IPS-15b (cell line): ENCODE measurements at regions not wholly inside any gene's neighbourhood (a gene's known extent, or its start where the extent isn't known, plus 50 kb on each side); places are given as distances from the start of the nearest gene placed in this dataset.

Source experiments
- H3K27me3 ChIP-seq: one replicate; pipeline ENCODE4 v1.6.1; 2013; ENCODE audit warnings: low read length; ENCODE audit not compliant: control insufficient read depth, insufficient read depth
- H3K36me3 ChIP-seq: one replicate; pipeline ENCODE4 v1.6.1; 2013; ENCODE audit warnings: low read length; ENCODE audit not compliant: control insufficient read depth, insufficient read depth
- H3K4me1 ChIP-seq: one replicate; pipeline ENCODE4 v1.6.1; 2013; ENCODE audit warnings: mild to moderate bottlenecking, low read length; ENCODE audit not compliant: control insufficient read depth, insufficient read depth
- H3K4me3 ChIP-seq: one replicate; pipeline ENCODE4 v1.5.1; 2013; ENCODE audit warnings: low read depth, low read length
- H3K9ac ChIP-seq: one replicate; pipeline ENCODE4 v1.6.1; 2013; ENCODE audit warnings: low read depth, mild to moderate bottlenecking, low read length
- H3K9me3 ChIP-seq: one replicate; pipeline ENCODE4 v1.6.1; 2013; ENCODE audit warnings: mild to moderate bottlenecking, low read length; ENCODE audit not compliant: control insufficient read depth, insufficient read depth

DNA sequence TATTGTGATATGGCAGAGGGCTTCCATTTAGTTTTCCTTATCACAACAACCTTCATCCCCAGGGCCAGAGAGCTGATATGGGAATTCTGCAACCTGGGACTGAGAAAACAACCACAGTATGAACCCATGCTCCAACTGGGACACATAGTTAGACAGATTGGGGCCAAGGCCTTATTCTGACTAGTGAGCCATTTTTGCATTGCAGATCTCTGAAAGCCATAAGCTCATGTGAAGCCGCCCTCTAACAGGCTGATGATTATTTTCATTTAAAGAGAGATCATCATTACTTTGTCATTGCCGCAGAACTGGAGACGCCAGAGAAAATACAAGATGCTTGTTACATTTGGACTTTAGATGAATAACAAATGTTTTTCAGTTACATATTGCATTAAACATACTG, 791.7 kb upstream of the POM121L12 start:
- Histone ChIP-seq H3K9me3 (peaks cover 4% of the 10 kb centered on the region), H3K36me3 (no peaks in the 10 kb centered on the region), H3K27me3 (no peaks in the 10 kb centered on the region), H3K4me1 (no peaks in the 10 kb centered on the region), H3K9ac (no peak overlapping the region), H3K4me3 (no peak overlapping the region)

DNA sequence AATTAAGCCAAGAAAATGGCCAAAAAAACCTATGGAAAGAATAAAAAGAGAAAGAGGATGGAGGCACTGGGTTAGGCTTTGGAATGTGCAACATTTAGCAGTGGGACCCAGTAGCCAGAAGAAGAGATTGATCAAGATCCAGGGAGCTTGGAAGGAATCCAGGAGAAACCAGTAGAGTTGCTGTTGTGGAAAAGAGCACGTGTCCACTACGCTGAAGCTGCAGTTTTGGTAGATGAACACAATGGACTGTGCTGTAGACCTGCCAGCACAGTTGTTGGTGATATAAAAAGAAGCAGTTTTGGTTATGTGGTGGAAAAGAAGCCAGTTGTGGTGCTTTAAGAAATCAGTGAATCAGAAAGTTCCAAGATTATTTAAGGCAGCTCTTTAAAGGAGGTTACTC, 802.2 kb upstream of the POM121L12 start:
- no peaks in the 10 kb centered on the region for H3K4me1 ChIP-seq
- H3K27me3 ChIP-seq, result no peaks in the 10 kb centered on the region
- no peak overlapping the region for H3K9ac ChIP-seq
- H3K36me3 ChIP-seq, result no peaks in the 10 kb centered on the region
- H3K9me3 ChIP-seq, result peaks cover 11% of the 10 kb centered on the region
- no peak overlapping the region for H3K4me3 ChIP-seq

DNA sequence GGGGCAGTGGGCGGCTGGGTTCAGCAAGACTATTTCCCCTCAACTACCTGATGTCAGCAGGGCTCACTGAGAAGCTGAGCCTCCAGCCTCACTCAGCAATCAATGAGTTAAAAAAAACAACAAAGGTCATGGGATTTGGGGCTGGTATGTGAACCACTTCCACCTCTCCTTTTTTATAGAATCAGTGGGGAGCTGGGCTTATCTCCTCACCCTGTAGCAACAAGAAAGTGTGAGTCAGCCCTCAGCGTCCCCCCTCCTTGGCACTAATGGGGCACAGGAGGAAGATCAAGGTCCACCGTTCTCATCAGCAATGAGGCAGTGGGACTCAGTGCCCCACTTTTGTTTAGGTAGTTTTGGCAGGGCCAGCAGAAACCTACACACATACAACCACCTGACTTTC, 823.5 kb upstream of the POM121L12 start:
- H3K27me3 ChIP-seq, result no peaks in the 10 kb centered on the region
- H3K4me3 ChIP-seq, result no peak overlapping the region
- no peaks in the 10 kb centered on the region for H3K36me3 ChIP-seq
- H3K9ac ChIP-seq, result no peak overlapping the region
- no peaks in the 10 kb centered on the region for H3K4me1 ChIP-seq
- no peaks in the 10 kb centered on the region for H3K9me3 ChIP-seq

DNA sequence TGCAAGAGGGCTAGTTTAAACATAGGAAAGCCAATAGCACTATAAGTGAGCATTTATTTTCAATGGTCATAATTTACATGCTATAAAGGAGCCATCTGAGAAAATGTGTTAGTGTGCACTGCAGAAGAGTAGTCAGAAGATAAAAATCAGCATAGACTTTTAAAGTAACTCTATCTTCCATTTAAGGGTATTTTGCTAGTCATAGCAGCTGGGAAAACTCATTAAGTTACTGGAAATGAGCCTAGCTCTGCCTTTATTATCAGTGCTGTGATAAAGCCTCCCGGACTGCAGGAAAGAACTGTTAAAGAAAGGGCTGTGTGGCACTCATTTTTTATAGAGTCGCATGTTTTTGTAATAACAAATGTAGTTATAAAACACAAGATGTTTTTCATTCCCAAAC, 825.8 kb upstream of the POM121L12 start:
- no peak overlapping the region for H3K4me3 ChIP-seq
- H3K9ac ChIP-seq, result no peak overlapping the region
- H3K4me1 ChIP-seq, result no peaks in the 10 kb centered on the region
- H3K27me3 ChIP-seq, result no peaks in the 10 kb centered on the region
- H3K36me3 ChIP-seq, result no peaks in the 10 kb centered on the region
- no peaks in the 10 kb centered on the region for H3K9me3 ChIP-seq

DNA sequence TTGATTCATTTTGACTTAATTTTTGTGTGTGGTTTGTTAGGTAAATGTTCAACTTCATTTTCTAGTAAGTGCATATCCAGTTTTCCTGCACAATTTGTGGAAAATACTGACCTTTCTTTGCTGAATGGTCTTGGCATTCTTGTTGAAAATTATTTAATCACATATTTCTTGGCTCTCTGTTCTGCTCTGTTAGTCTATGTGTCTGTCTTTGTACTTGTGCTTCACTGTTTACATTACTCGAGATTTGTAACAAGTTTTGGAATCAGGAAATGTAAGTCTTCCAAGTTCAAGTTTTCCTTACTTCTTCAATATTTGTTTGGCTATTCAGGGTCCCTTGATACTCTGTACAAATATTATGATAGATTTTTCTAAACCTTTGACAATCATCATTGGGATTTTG, 838.2 kb upstream of the POM121L12 start:
- no peaks in the 10 kb centered on the region for H3K9me3 ChIP-seq
- no peaks in the 10 kb centered on the region for H3K36me3 ChIP-seq

DNA sequence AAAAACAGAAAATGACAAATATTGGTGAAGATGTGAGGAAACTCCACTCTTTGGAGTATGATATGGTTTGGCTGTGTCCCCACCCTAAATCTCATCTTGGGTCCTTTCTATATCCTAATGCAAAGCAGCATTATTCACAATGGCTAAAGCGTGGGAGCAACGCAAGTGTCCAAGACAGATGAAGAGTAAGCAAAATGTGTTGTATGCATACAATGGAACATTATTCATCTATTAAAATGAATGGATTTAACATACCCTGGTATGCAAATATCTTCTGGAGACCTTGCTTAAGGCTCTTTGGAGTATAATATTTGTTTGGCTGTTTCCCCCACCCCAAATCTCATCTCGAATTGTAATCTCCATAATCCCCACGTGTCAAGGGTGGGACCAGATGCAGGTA, 839.8 kb upstream of the POM121L12 start:
- no peak overlapping the region for H3K4me3 ChIP-seq
- H3K36me3 ChIP-seq, result no peaks in the 10 kb centered on the region
- no peaks in the 10 kb centered on the region for H3K4me1 ChIP-seq
- no peaks in the 10 kb centered on the region for H3K27me3 ChIP-seq
- H3K9ac ChIP-seq, result no peak overlapping the region
- H3K9me3 ChIP-seq, result no peaks in the 10 kb centered on the region

More for the DNA sequence above, 838.2 kb upstream of the POM121L12 start:
- no peaks in the 10 kb centered on the region for H3K27me3 ChIP-seq
- H3K4me1 ChIP-seq, result no peaks in the 10 kb centered on the region
- H3K9ac ChIP-seq, result no peak overlapping the region
- H3K4me3 ChIP-seq, result no peak overlapping the region

DNA sequence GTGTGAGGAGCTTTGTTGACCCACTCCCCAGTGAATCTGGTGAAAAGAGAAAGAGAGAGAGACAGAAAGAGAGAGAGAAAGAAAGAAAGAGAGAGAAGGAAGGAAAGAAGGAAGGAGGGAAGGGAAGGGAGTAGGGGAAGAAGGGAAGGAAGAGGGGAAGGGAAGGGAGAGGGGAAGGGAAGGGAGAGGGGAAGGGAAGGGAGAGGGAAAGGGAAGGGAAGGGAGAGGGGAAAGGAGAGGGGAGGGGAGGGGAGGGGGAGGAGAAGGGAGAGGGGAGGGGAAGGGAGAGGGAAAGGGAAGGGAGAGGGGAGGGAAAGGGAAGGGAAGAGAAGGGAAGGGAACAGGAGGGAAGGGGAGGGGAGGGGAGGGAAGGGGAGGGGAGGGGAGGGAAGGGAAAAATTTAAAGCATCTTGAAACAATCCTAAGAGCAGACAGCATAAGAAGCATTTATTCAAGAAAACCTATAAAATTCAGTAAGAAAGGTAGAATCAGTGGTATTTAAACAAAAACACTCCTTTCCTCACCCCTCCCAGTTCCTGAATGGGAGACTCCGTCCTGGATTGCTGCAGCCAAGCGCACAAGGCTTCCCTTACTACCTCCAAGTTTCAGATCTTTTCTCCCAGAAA, 846.2 kb upstream of the POM121L12 start:
- H3K4me3 ChIP-seq, result no peak overlapping the region
- no peaks in the 10 kb centered on the region for H3K27me3 ChIP-seq
- H3K4me1 ChIP-seq, result no peaks in the 10 kb centered on the region
- no peaks in the 10 kb centered on the region for H3K36me3 ChIP-seq
- H3K9me3 ChIP-seq, result peaks cover 6% of the 10 kb centered on the region
- H3K9ac ChIP-seq, result no peak overlapping the region

DNA sequence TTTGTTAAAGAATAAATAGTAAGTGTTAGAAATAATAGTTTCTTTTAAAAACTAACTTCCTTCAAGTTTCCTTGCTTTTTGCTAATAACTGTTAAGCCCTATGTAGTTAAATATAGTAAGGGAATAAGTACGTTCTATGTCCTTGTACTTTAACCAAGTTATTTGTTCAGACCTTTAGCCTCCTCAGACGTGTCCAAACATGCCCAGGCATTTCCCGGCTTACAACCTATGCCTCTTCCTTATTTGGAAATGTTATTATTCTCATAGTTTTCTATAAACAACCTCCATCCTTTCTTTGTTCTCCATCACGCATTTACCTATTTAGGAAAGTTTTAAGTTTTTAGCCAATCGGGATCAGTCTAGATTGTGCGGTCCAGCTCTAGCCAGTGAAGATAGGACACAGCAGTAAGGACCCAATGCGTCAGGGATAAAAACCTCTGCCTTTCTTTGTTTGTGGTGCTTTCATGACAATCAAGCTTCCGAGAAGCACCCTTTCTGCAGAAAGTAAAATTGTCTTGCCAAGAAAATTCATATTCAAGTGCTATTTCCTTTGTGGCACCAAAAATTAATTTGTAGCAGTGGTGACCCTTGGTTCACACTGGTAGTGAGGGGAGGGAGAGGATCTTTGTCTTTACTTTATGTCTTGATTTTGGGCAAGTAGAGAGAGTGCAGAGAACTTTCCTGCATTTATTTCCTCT, 851.3 kb upstream of the POM121L12 start:
- no peaks in the 10 kb centered on the region for H3K27me3 ChIP-seq
- H3K4me1 ChIP-seq, result no peaks in the 10 kb centered on the region
- H3K4me3 ChIP-seq, result no peak overlapping the region
- H3K36me3 ChIP-seq, result no peaks in the 10 kb centered on the region
- H3K9me3 ChIP-seq, result peaks cover 7% of the 10 kb centered on the region
- no peak overlapping the region for H3K9ac ChIP-seq

DNA sequence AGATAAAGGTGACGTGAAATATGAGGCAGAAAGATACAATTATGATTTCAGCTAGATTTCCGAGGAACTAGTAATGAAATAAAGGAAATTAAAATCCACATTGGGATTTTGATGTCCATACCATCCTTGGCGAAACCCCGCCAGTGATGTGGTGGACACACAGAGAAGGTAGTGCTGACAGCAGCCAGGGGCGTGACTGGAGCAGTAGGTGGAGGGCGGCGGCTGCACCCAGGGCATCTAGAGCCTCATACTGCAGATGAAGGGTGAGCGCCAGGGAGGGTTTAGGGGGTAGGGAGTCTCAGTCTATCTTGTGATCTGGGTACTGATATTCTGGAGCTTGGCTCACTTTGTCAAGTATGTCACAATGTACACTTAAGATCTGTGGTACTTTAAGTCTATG, 855.5 kb upstream of the POM121L12 start:
- Histone ChIP-seq H3K4me1 (no peaks in the 10 kb centered on the region), H3K9ac (no peak overlapping the region), H3K36me3 (no peaks in the 10 kb centered on the region), H3K9me3 (peaks cover 7% of the 10 kb centered on the region), H3K27me3 (no peaks in the 10 kb centered on the region), H3K4me3 (no peak overlapping the region)

DNA sequence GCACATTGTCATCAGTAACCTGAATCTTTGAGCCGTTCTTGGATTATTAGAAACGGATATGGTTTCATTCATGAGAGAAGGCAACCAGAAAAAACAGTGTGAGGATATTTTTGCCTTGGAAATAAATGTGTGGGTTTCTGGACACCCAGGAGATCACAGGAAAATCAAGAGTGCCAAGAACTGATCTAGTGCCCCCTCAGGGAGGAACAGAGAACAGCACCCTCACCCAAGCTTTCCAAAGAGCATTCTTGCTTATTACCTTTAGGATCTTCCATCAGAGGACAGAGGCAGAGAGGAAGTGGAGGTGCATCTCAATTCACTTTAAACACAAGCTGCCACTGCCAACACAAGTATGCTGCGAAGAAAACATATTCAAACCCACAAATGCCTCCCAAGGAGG, 851.5 kb upstream of the COBL start:
- H3K36me3 ChIP-seq, result no peaks in the 10 kb centered on the region
- H3K4me3 ChIP-seq, result no peak overlapping the region
- H3K27me3 ChIP-seq, result no peaks in the 10 kb centered on the region
- no peak overlapping the region for H3K9ac ChIP-seq
- no peaks in the 10 kb centered on the region for H3K9me3 ChIP-seq
- H3K4me1 ChIP-seq, result no peaks in the 10 kb centered on the region

DNA sequence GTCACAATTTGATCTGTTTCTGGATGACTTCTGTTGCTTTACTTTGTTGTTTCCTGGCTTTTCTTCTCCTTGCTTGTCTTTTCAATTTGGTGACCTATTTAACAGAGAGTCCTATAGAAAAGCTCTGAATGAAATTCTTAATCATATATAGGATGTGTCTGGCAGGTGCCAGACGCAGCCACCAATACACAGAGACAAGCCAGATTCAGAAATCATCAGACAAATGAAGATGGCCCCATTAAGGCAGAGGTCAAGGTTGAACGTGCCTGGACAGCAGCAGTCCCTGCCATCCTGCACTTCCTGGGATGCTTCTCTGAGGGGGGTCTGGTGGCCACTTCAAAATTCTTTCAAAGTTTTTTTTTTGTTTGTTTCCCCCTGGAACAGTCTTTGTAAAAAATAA, 846.7 kb upstream of the COBL start:
- Histone ChIP-seq H3K4me1 (no peaks in the 10 kb centered on the region), H3K36me3 (no peaks in the 10 kb centered on the region), H3K9ac (no peak overlapping the region), H3K9me3 (no peaks in the 10 kb centered on the region), H3K27me3 (no peaks in the 10 kb centered on the region), H3K4me3 (no peak overlapping the region)

DNA sequence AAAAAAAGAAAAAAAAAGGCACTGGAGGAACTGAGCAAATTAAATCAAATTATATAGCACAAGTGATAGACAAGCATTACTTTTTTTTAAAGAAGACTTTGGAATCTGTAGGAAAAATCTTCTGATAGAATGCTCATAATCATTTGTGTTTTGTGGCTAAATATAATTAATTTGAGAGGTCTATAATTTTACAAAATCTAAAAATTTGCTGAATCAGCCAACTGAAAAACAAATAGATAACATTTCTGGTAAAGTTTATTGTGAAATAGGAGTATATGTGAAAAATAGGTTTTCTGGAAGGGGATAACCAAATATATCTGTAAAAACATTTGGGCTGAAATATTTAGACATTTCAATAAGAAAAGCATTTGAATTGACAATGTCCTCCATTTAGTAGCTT, 844.9 kb upstream of the COBL start:
- Histone ChIP-seq H3K4me1 (no peaks in the 10 kb centered on the region), H3K36me3 (no peaks in the 10 kb centered on the region), H3K9me3 (no peaks in the 10 kb centered on the region), H3K27me3 (no peaks in the 10 kb centered on the region), H3K4me3 (no peak overlapping the region), H3K9ac (no peak overlapping the region)
